ENCODE measurements at regions not wholly inside any gene's neighbourhood (a gene's known extent, or its start where the extent isn't known, plus 50 kb on each side); places are given as distances from the start of the nearest gene placed in this dataset.

GRCh38 chr6:9543649-9544048 lies 871.2 kb downstream of the TFAP2A start:
- TF ChIP-seq CTCF (conservative IDR thresholded peaks at IDR 0.05; ENCODE audit: control insufficient read depth, insufficient read depth, low read depth, low read length): no peak
- no peak overlapping the region for H3K4me3 ChIP-seq (ENCODE audit: control insufficient read depth, low read depth, low read length)

GRCh38 chr6:9540534-9541126 lies 874.2 kb downstream of the TFAP2A start:
- DNase-seq (ENCODE audit: low read depth): peak; percentile 55
- peak; percentile 70 for TF ChIP-seq CTCF (conservative IDR thresholded peaks at IDR 0.05; ENCODE audit: control insufficient read depth, insufficient read depth, low read depth, low read length)

More at GRCh38 chr6:9543649-9544048, 871.2 kb downstream of the TFAP2A start:
- peak; percentile 8 for DNase-seq (ENCODE audit: low read depth)

GRCh38 chr6:9540126-9540525 lies 874.7 kb downstream of the TFAP2A start:
- no peak overlapping the region for H3K4me3 ChIP-seq (ENCODE audit: control insufficient read depth, low read depth, low read length)
- TF ChIP-seq CTCF (conservative IDR thresholded peaks at IDR 0.05; ENCODE audit: control insufficient read depth, insufficient read depth, low read depth, low read length): no peak

More at GRCh38 chr6:9540534-9541126, 874.2 kb downstream of the TFAP2A start:
- no peak overlapping the region for H3K4me3 ChIP-seq (ENCODE audit: control insufficient read depth, low read depth, low read length)

GRCh38 chr6:9539231-9539755 lies 875.6 kb downstream of the TFAP2A start:
- H3K4me3 ChIP-seq (ENCODE audit: control insufficient read depth, low read depth, low read length): no peak overlapping the region
- TF ChIP-seq CTCF (conservative IDR thresholded peaks at IDR 0.05; ENCODE audit: control insufficient read depth, insufficient read depth, low read depth, low read length): no peak
- DNase-seq (ENCODE audit: low read depth): no peak

More at GRCh38 chr6:9540126-9540525, 874.7 kb downstream of the TFAP2A start:
- peak; percentile 20 for DNase-seq (ENCODE audit: low read depth)

- H3K4me3 ChIP-seq (ENCODE audit: control insufficient read depth, low read depth, low read length): no peak overlapping the region
- no peak for TF ChIP-seq CTCF (conservative IDR thresholded peaks at IDR 0.05; ENCODE audit: control insufficient read depth, insufficient read depth, low read depth, low read length)
Measured at GRCh38 chr6:9537381-9537780, 877.5 kb downstream of the TFAP2A start.

GRCh38 chr6:9535106-9535505 lies 879.8 kb downstream of the TFAP2A start:
- DNase-seq (ENCODE audit: low read depth): no peak
- no peak overlapping the region for H3K4me3 ChIP-seq (ENCODE audit: control insufficient read depth, low read depth, low read length)
- no peak for TF ChIP-seq CTCF (conservative IDR thresholded peaks at IDR 0.05; ENCODE audit: control insufficient read depth, insufficient read depth, low read depth, low read length)

More at GRCh38 chr6:9537381-9537780, 877.5 kb downstream of the TFAP2A start:
- DNase-seq (ENCODE audit: low read depth): no peak
